GM12864 (cell line): ENCODE measurements at regions not wholly inside any gene's neighbourhood (a gene's known extent, or its start where the extent isn't known, plus 50 kb on each side); places are given as distances from the start of the nearest gene placed in this dataset.

ENCODE experiments used
- DNase-seq: peaks from one replicate; pipeline ENCODE4 v3.0.0-alpha.2; 2011; ENCODE audit warnings: low read depth
- H3K4me3 ChIP-seq: 2 replicates; pipeline ENCODE4 v1.5.1; 2011; ENCODE audit warnings: mild to moderate bottlenecking, low read depth, low read length, control low read depth
- CTCF ChIP-seq: IDR thresholded peaks from 2 replicates; pipeline ENCODE4 v1.5.1; 2011; ENCODE audit warnings: low read depth, mild to moderate bottlenecking, moderate library complexity, low read length, control low read depth, inconsistent platforms; ENCODE audit errors: missing control alignments

GRCh38 chr9:115616666-115617239, 498.8 kb upstream of the TNC start:
- no peak for TF ChIP-seq CTCF
- H3K4me3 ChIP-seq = no peak overlapping the region
- no peak for DNase-seq

- DNase-seq = no peak
- no peak overlapping the region for H3K4me3 ChIP-seq
- TF ChIP-seq CTCF = no peak
Measured at GRCh38 chr9:115625251-115625650, 507.3 kb upstream of the TNC start.

GRCh38 chr9:115625954-115626353, 508.0 kb upstream of the TNC start:
- no peak for DNase-seq
- no peak overlapping the region for H3K4me3 ChIP-seq
- no peak for TF ChIP-seq CTCF

GRCh38 chr9:115627511-115627910, 509.6 kb upstream of the TNC start:
- H3K4me3 ChIP-seq = no peak overlapping the region
- no peak for TF ChIP-seq CTCF
- no peak for DNase-seq

GRCh38 chr9:115628426-115628825, 510.5 kb upstream of the TNC start:
- H3K4me3 ChIP-seq = no peak overlapping the region
- TF ChIP-seq CTCF = no peak
- DNase-seq = no peak

GRCh38 chr9:115629879-115630840, 512.2 kb upstream of the TNC start:
- no peak for DNase-seq
- no peak overlapping the region for H3K4me3 ChIP-seq
- no peak for TF ChIP-seq CTCF
